IMR-90 (cell line): ENCODE measurements at regions not wholly inside any gene's neighbourhood (a gene's known extent, or its start where the extent isn't known, plus 50 kb on each side); places are given as distances from the start of the nearest gene placed in this dataset.

Source experiments
- ATAC-seq: fragments of 200-7000 bp; cut with Tn5 transposase; 2 replicates; pipeline ENCODE4 v1.9.1; 2020; ENCODE audit warnings: low read depth, mild to moderate bottlenecking, moderate library complexity
- BruUV-seq: library from RNA; stranded (reverse); fragments of 400-500 nt; replicated peaks from 2 replicates; lab custom pipeline; 2021; lab: Mats Ljungman, UMichigan
- CTCF ChIA-PET: fragments of 300-600 bp; formaldehyde crosslinking; extraction: SDS; loops from one replicate; lab custom pipeline; 2021; ENCODE audit warnings: antibody characterized with exemption; lab: Yijun Ruan, JAX
- POLR2A ChIA-PET: fragments of 300-600 bp; sonication (Branson Sonifier 250); formaldehyde crosslinking; loops from one replicate; lab custom pipeline; 2022; ENCODE audit warnings: antibody characterized with exemption; ENCODE audit not compliant: unreplicated experiment; lab: Charles Lee
- DNase-seq: peaks from one replicate; pipeline ENCODE4 v3.0.0; 2013
- H2AFZ ChIP-seq: replicated peaks from 2 replicates; pipeline ENCODE3; 2013; ENCODE audit warnings: low read length, mild to moderate bottlenecking; ENCODE audit not compliant: poor library complexity
- H2AK5ac ChIP-seq: 2 replicates; pipeline ENCODE4 v1.6.1; 2013; ENCODE audit warnings: low read depth, low read length, inconsistent platforms
- H2AK9ac ChIP-seq: replicated peaks from 2 replicates; pipeline ENCODE3; 2013; ENCODE audit warnings: mild to moderate bottlenecking, low read depth, low read length, moderate library complexity; ENCODE audit not compliant: poor library complexity
- H2BK120ac ChIP-seq: 2 replicates; pipeline ENCODE4 v1.6.1; 2013; ENCODE audit warnings: low read depth, low read length, inconsistent platforms
- H2BK15ac ChIP-seq: 3 replicates; pipeline ENCODE4 v1.6.1; 2013; ENCODE audit warnings: low read depth, low read length, inconsistent platforms
- H2BK20ac ChIP-seq: 2 replicates; pipeline ENCODE4 v1.6.1; 2013; ENCODE audit warnings: low read depth, mild to moderate bottlenecking, inconsistent platforms, low read length, moderate library complexity
- H2BK5ac ChIP-seq: 2 replicates; pipeline ENCODE4 v1.6.1; 2013; ENCODE audit warnings: mild to moderate bottlenecking, low read depth, low read length, inconsistent platforms; ENCODE audit not compliant: poor library complexity, severe bottlenecking
- H3K14ac ChIP-seq: replicated peaks from 2 replicates; pipeline ENCODE4 v1.6.1; 2013; ENCODE audit warnings: low read depth, low read length, inconsistent platforms
- H3K18ac ChIP-seq: 2 replicates; pipeline ENCODE4 v1.6.1; 2013; ENCODE audit warnings: low read depth, low read length, control low read depth
- H3K23ac ChIP-seq: 2 replicates; pipeline ENCODE4 v1.6.1; 2013; ENCODE audit warnings: low read depth, low read length, inconsistent platforms
- H3K27ac ChIP-seq: 2 replicates; pipeline ENCODE4 v1.5.1; 2013; ENCODE audit warnings: mild to moderate bottlenecking, control low read depth, low read length; ENCODE audit not compliant: insufficient read depth
- H3K27me3 ChIP-seq: 2 replicates; pipeline ENCODE4 v1.6.1; 2013; ENCODE audit warnings: low read length; ENCODE audit not compliant: control insufficient read depth, insufficient read depth
- H3K36me3 ChIP-seq: 2 replicates; pipeline ENCODE4 v1.6.1; 2013; ENCODE audit warnings: low read length, mixed read lengths; ENCODE audit not compliant: control insufficient read depth, insufficient read depth
- H3K4ac ChIP-seq: 2 replicates; pipeline ENCODE4 v1.6.1; 2013; ENCODE audit warnings: low read depth, low read length, inconsistent platforms
- H3K4me1 ChIP-seq: 2 replicates; pipeline ENCODE4 v1.6.1; 2013; ENCODE audit warnings: low read length, mixed read lengths; ENCODE audit not compliant: control insufficient read depth, insufficient read depth
- H3K4me2 ChIP-seq: 2 replicates; pipeline ENCODE4 v1.6.1; 2013; ENCODE audit warnings: low read depth, mild to moderate bottlenecking, control low read depth, low read length, moderate library complexity
- H3K4me3 ChIP-seq: 2 replicates; pipeline ENCODE4 v1.5.1; 2013; ENCODE audit warnings: low read depth, mild to moderate bottlenecking, control low read depth, low read length, moderate library complexity; ENCODE audit not compliant: insufficient read depth
- H3K56ac ChIP-seq: 2 replicates; pipeline ENCODE4 v1.6.1; 2013; ENCODE audit warnings: low read length, inconsistent platforms; ENCODE audit not compliant: insufficient read depth; ENCODE audit errors: extremely low read depth
- H3K79me1 ChIP-seq, 2 experiments: 2 replicates each; pipeline ENCODE4 v1.6.1; 2013; ENCODE audit warnings: low read length in 2 of 2, inconsistent platforms in 1 of 2, low read depth in 1 of 2
- H3K9ac ChIP-seq: 2 replicates; pipeline ENCODE4 v1.6.1; 2013; ENCODE audit warnings: low read depth, low read length, control low read depth
- H3K9me1 ChIP-seq: 2 replicates; pipeline ENCODE4 v1.6.1; 2013; ENCODE audit warnings: low read length, inconsistent platforms; ENCODE audit not compliant: insufficient read depth
- H3K9me3 ChIP-seq: 2 replicates; pipeline ENCODE4 v1.6.1; 2013; ENCODE audit warnings: low read length; ENCODE audit not compliant: control insufficient read depth, insufficient read depth
- H4K20me1 ChIP-seq: 2 replicates; pipeline ENCODE4 v1.6.1; 2013; ENCODE audit warnings: low read length, inconsistent platforms; ENCODE audit not compliant: insufficient read depth
- H4K5ac ChIP-seq: 2 replicates; pipeline ENCODE4 v1.6.1; 2013; ENCODE audit warnings: mild to moderate bottlenecking, low read depth, low read length, control low read depth
- H4K8ac ChIP-seq, 2 experiments: 2 replicates each; pipeline ENCODE4 v1.6.1; 2013; ENCODE audit warnings: low read depth in 2 of 2, low read length in 2 of 2, control low read depth in 1 of 2, inconsistent platforms in 1 of 2
- H4K91ac ChIP-seq: 2 replicates; pipeline ENCODE4 v1.6.1; 2013; ENCODE audit warnings: low read depth, low read length, inconsistent platforms; ENCODE audit not compliant: insufficient read depth
- BHLHE40 ChIP-seq: fragments of 150-350 bp; IDR thresholded peaks from 2 replicates; pipeline ENCODE4 v1.6.1; 2016; ENCODE audit warnings: mild to moderate bottlenecking, low read depth, low read length
- CEBPB ChIP-seq: IDR thresholded peaks from 2 replicates; pipeline ENCODE4 v1.6.1; 2012; ENCODE audit warnings: low read depth, low read length, improper control_type of control experiment
- CHD1 ChIP-seq: IDR thresholded peaks from 2 replicates; pipeline ENCODE4 v1.6.1; 2012; ENCODE audit warnings: low read depth, low read length, improper control_type of control experiment
- MAFK ChIP-seq: IDR thresholded peaks from 2 replicates; pipeline ENCODE4 v1.6.1; 2012; ENCODE audit warnings: low read depth, low read length, improper control_type of control experiment
- MAZ ChIP-seq: IDR thresholded peaks from 2 replicates; pipeline ENCODE4 v1.6.1; 2012; ENCODE audit warnings: low read depth, mild to moderate bottlenecking, low read length, improper control_type of control experiment, moderate library complexity, borderline replicate concordance
- MXI1 ChIP-seq: IDR thresholded peaks from 2 replicates; pipeline ENCODE4 v1.6.1; 2012; ENCODE audit warnings: low read depth, mild to moderate bottlenecking, low read length, moderate library complexity, borderline replicate concordance
- NFE2L2 ChIP-seq: fragments of 150-350 bp; IDR thresholded peaks from 2 replicates; pipeline ENCODE4 v1.6.1; 2016; ENCODE audit warnings: low read depth, mild to moderate bottlenecking, low read length
- POLR2A ChIP-seq: IDR thresholded peaks from 2 replicates; pipeline ENCODE4 v1.6.1; 2012; ENCODE audit warnings: mild to moderate bottlenecking, low read depth, low read length
- RAD21 ChIP-seq: IDR thresholded peaks from 2 replicates; pipeline ENCODE4 v1.6.1; 2012; ENCODE audit warnings: low read length, improper control_type of control experiment
- RCOR1 ChIP-seq: IDR thresholded peaks from 2 replicates; pipeline ENCODE4 v1.6.1; 2012; ENCODE audit warnings: mild to moderate bottlenecking, low read length, improper control_type of control experiment; ENCODE audit not compliant: insufficient replicate concordance
- RFX5 ChIP-seq: IDR thresholded peaks from 2 replicates; pipeline ENCODE4 v1.8.0; 2012; ENCODE audit warnings: low read depth, mild to moderate bottlenecking, low read length, moderate library complexity
- SMC3 ChIP-seq: fragments of 150-350 bp; IDR thresholded peaks from 2 replicates; pipeline ENCODE4 v1.6.1; 2016; ENCODE audit warnings: low read depth, mild to moderate bottlenecking, antibody characterized with exemption, low read length, moderate library complexity
- WGBS, 2 experiments: methylation state at CpG; one replicate each; pipeline versions ENCODE4 v1.1.5 to v1.1.7; 2013; ENCODE audit warnings: missing lambda C conversion rate in 2 of 2; ENCODE audit not compliant: insufficient read length in 1 of 2; ENCODE audit errors: extremely low coverage in 2 of 2; 5-methylcytosine and 5-hydroxymethylcytosine counted together
- dilution Hi-C: fragments of 300-500 bp; cut with HindIII; formaldehyde crosslinking; loops from one replicate; pipeline ENCODE4 v1.14.3; 2018; ENCODE audit warnings: low sequenced_read_pairs; ENCODE audit not compliant: unreplicated experiment
- in situ Hi-C: fragments of 300-500 bp; cut with MboI; formaldehyde crosslinking; loops from 3 replicates; pipeline ENCODE4 v1.14.3; 2019; ENCODE audit warnings: low sequenced_read_pairs, inconsistent platforms, mixed read lengths
- intact Hi-C: fragments of 100-400 bp; cut with micrococcal nuclease; formaldehyde crosslinking; loops from 2 replicates; pipeline ENCODE4 v1.10.0; 2022
- TF ChIP-seq, protein P1 (sequence below): fragments of 150-350 bp; IDR thresholded peaks from 2 replicates; pipeline ENCODE4 v1.6.1; 2017; ENCODE audit warnings: mild to moderate bottlenecking, antibody characterized with exemption, low read length, low read depth
- TF ChIP-seq, protein P2 (sequence below): conservative IDR thresholded peaks from 2 replicates; pipeline ENCODE4 v1.5.1; 2012; ENCODE audit warnings: mild to moderate bottlenecking, low read depth, low read length, improper control_type of control experiment
- TF ChIP-seq, protein P3 (sequence below): fragments of 150-350 bp; IDR thresholded peaks from 2 replicates; pipeline ENCODE4 v1.6.1; 2016; ENCODE audit warnings: low read depth, mild to moderate bottlenecking, low read length, moderate library complexity, borderline replicate concordance

DNA sequence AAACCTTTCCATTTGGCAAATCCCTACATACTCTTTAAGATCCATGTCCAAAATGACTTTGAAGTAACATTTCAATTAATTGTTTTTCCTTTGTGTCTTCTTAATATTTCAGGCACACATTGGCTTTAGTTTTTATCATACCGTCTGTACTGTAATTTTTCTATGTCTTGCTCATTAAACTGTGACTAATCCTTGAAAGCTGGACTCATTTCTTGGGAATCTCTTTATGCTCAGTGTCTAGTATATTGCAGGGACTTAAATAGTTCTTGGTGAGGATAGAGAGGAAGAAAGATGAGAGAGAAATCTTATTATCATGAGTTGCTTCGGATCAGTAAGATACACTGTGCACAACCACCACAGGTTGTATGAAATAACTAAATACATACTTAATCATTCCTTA is 448.3 kb upstream of the ST6GAL2 start:
- ChIA-PET POLR2A (no interaction called here), CTCF (no interaction called here)
- H3K18ac ChIP-seq: no peak overlapping the region
- H3K23ac ChIP-seq: no peak overlapping the region
- TF ChIP-seq RFX5: no peak
- TF ChIP-seq MXI1: no peak
- TF ChIP-seq RCOR1: no peak
- TF ChIP-seq SMC3: no peak
- TF ChIP-seq MAZ: no peak
- no peak for TF ChIP-seq RAD21
- TF ChIP-seq CHD1: no peak
- no peak for TF ChIP-seq NFE2L2
- TF ChIP-seq MAFK: no peak
- TF ChIP-seq BHLHE40: no peak
- TF ChIP-seq, protein P1, sequence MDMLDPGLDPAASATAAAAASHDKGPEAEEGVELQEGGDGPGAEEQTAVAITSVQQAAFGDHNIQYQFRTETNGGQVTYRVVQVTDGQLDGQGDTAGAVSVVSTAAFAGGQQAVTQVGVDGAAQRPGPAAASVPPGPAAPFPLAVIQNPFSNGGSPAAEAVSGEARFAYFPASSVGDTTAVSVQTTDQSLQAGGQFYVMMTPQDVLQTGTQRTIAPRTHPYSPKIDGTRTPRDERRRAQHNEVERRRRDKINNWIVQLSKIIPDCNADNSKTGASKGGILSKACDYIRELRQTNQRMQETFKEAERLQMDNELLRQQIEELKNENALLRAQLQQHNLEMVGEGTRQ: no peak
- TF ChIP-seq CEBPB: no peak
- TF ChIP-seq, protein P2, sequence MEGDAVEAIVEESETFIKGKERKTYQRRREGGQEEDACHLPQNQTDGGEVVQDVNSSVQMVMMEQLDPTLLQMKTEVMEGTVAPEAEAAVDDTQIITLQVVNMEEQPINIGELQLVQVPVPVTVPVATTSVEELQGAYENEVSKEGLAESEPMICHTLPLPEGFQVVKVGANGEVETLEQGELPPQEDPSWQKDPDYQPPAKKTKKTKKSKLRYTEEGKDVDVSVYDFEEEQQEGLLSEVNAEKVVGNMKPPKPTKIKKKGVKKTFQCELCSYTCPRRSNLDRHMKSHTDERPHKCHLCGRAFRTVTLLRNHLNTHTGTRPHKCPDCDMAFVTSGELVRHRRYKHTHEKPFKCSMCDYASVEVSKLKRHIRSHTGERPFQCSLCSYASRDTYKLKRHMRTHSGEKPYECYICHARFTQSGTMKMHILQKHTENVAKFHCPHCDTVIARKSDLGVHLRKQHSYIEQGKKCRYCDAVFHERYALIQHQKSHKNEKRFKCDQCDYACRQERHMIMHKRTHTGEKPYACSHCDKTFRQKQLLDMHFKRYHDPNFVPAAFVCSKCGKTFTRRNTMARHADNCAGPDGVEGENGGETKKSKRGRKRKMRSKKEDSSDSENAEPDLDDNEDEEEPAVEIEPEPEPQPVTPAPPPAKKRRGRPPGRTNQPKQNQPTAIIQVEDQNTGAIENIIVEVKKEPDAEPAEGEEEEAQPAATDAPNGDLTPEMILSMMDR: no peak
- TF ChIP-seq, protein P3, sequence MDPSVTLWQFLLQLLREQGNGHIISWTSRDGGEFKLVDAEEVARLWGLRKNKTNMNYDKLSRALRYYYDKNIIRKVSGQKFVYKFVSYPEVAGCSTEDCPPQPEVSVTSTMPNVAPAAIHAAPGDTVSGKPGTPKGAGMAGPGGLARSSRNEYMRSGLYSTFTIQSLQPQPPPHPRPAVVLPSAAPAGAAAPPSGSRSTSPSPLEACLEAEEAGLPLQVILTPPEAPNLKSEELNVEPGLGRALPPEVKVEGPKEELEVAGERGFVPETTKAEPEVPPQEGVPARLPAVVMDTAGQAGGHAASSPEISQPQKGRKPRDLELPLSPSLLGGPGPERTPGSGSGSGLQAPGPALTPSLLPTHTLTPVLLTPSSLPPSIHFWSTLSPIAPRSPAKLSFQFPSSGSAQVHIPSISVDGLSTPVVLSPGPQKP: no peak
- no peak for TF ChIP-seq POLR2A
- no peak overlapping the region for H3K9ac ChIP-seq
- no CpG with 5 or more reads among the region's 2 CpGs for WGBS, 2 experiments
- H3K4me1 ChIP-seq: no peaks in the 10 kb centered on the region
- H3K36me3 ChIP-seq: no peaks in the 10 kb centered on the region
- H3K27me3 ChIP-seq: no peaks in the 10 kb centered on the region
- dilution Hi-C loops (no loop called here), intact Hi-C loops (no loop called here), in situ Hi-C loops (no loop called here)
- no peaks in the 10 kb centered on the region for H3K79me1 ChIP-seq
- H4K20me1 ChIP-seq: no peaks in the 10 kb centered on the region
- no peak overlapping the region for H3K27ac ChIP-seq
- no peak overlapping the region for H3K4me3 ChIP-seq
- H2AK9ac ChIP-seq: no peak overlapping the region
- no peak overlapping the region for H4K5ac ChIP-seq
- no peaks in the 10 kb centered on the region for H3K9me1 ChIP-seq
- BruUV-seq: no TSS peak
- peaks cover 4% of the 10 kb centered on the region for H3K9me3 ChIP-seq
- ATAC-seq (no peak), DNase-seq (no peak)
- H3K56ac ChIP-seq: no peak overlapping the region
- H3K4ac ChIP-seq: no peak overlapping the region
- H2BK20ac ChIP-seq: no peak overlapping the region
- H3K14ac ChIP-seq: no peak overlapping the region
- H2BK5ac ChIP-seq: no peak overlapping the region
- no peak overlapping the region for H3K4me2 ChIP-seq
- H4K91ac ChIP-seq: no peak overlapping the region
- H2AK5ac ChIP-seq: no peak overlapping the region
- H2AFZ ChIP-seq: no peak overlapping the region
- H4K8ac ChIP-seq: no peak overlapping the region
- no peak overlapping the region for H2BK15ac ChIP-seq
- H2BK120ac ChIP-seq: no peak overlapping the region
